Vagina (tissue), 2 donors: ENCODE measurements at regions not wholly inside any gene's neighbourhood (a gene's known extent, or its start where the extent isn't known, plus 50 kb on each side); places are given as distances from the start of the nearest gene placed in this dataset.

Source experiments
- DNase-seq, 2 donors: peaks; one replicate each; pipeline ENCODE4 v3.0.0-alpha.2; 2017; ENCODE audit errors: extremely low spot score in 2 of 2
- H3K27ac ChIP-seq: fragments of 200-600 bp; sonication (generic); one replicate; pipeline ENCODE4 v1.5.1; 2019
- H3K27me3 ChIP-seq: fragments of 200-600 bp; sonication (generic); one replicate; pipeline ENCODE4 v1.5.1; 2019
- H3K36me3 ChIP-seq, 2 donors: fragments of 200-600 bp; sonication (generic); one replicate each; pipeline ENCODE4 v1.5.1; 2017 to 2019
- H3K4me1 ChIP-seq: fragments of 200-600 bp; sonication (generic); one replicate; pipeline ENCODE4 v1.5.1; 2019
- H3K4me3 ChIP-seq, 2 donors: fragments of 200-600 bp; sonication (generic); 1 replicate in 1 of 2; 2 replicates in 1 of 2; pipeline ENCODE4 v1.5.1; 2016 to 2019
- H3K9me3 ChIP-seq: fragments of 200-600 bp; sonication (generic); one replicate; pipeline ENCODE4 v1.5.1; 2019
- CTCF ChIP-seq, 3 experiments: fragments of 450-650 bp in 2 of 3; fragments of 200-600 bp in 1 of 3; sonication (generic) in 1 of 3; IDR thresholded peaks; one replicate each; pipeline ENCODE4 v1.5.1; 2017 to 2019; ENCODE audit warnings: antibody characterized with exemption in 3 of 3, mild to moderate bottlenecking in 2 of 3, moderate library complexity in 2 of 3
- POLR2A ChIP-seq, 2 donors: fragments of 450-650 bp; IDR thresholded peaks; one replicate each; pipeline ENCODE4 v1.6.1; 2017; ENCODE audit warnings: antibody characterized with exemption in 2 of 2, mild to moderate bottlenecking in 2 of 2, moderate library complexity in 2 of 2
- POLR2AphosphoS5 ChIP-seq, 2 donors: sonication (generic); formaldehyde crosslinking; IDR thresholded peaks; one replicate each; pipeline ENCODE4 v1.9.0; 2017; ENCODE audit warnings: antibody characterized with exemption in 2 of 2, mild to moderate bottlenecking in 2 of 2, low read depth in 1 of 2; ENCODE audit not compliant: insufficient read depth in 1 of 2
- intact Hi-C: fragments of 100-400 bp; cut with DNase I; formaldehyde crosslinking; loops from one replicate; pipeline ENCODE4 v1.15.1; 2023

- H3K27ac ChIP-seq: no peak overlapping the region
- H3K36me3 ChIP-seq: no peaks in the 10 kb centered on the region
- no peaks in the 10 kb centered on the region for H3K27me3 ChIP-seq
- H3K4me1 ChIP-seq: no peaks in the 10 kb centered on the region
- intact Hi-C loops: loop anchor here (5.0 kb wide), 1 partner anchor 610 kb away; no protein-coding TSS in a partner anchor
- no peaks in the 10 kb centered on the region for H3K9me3 ChIP-seq
- no peak for DNase-seq
- TF ChIP-seq CTCF (IDR thresholded peaks at IDR 0.05) (peak; percentile 22 to 74 (median 70)), POLR2AphosphoS5 (IDR thresholded peaks at IDR 0.05; ENCODE audit: insufficient read depth in 1 of 2, low read depth in 1 of 2) (peak in 1 of 2 donors; percentile 76), POLR2A (IDR thresholded peaks at IDR 0.05) (no peak)
- no peak overlapping the region for H3K4me3 ChIP-seq
These were observed 67.7 kb upstream of the L3MBTL4 start for GRCh38 chr18:6482198-6482977.

- H3K9me3 ChIP-seq: no peaks in the 10 kb centered on the region
- no peak overlapping the region for H3K27ac ChIP-seq
- no peaks in the 10 kb centered on the region for H3K36me3 ChIP-seq
- intact Hi-C loops: loop anchor here (5.0 kb wide), 1 partner anchor 612 kb away; no protein-coding TSS in a partner anchor
- H3K27me3 ChIP-seq: no peaks in the 10 kb centered on the region
- H3K4me1 ChIP-seq: no peaks in the 10 kb centered on the region
- no peak overlapping the region for H3K4me3 ChIP-seq
- DNase-seq: no peak
- TF ChIP-seq CTCF (IDR thresholded peaks at IDR 0.05) (no peak), POLR2AphosphoS5 (IDR thresholded peaks at IDR 0.05; ENCODE audit: insufficient read depth in 1 of 2, low read depth in 1 of 2) (no peak), POLR2A (IDR thresholded peaks at IDR 0.05) (no peak)
These were observed 69.9 kb upstream of the L3MBTL4 start for GRCh38 chr18:6484659-6485058.

GRCh38 chr18:6486313-6486712 lies 71.6 kb upstream of the L3MBTL4 start:
- Histone ChIP-seq H3K4me1 (no peaks in the 10 kb centered on the region), H3K27me3 (no peaks in the 10 kb centered on the region), H3K36me3 (no peaks in the 10 kb centered on the region), H3K27ac (no peak overlapping the region), H3K4me3 (no peak overlapping the region), H3K9me3 (no peaks in the 10 kb centered on the region)
- TF ChIP-seq POLR2A (IDR thresholded peaks at IDR 0.05) (no peak), CTCF (IDR thresholded peaks at IDR 0.05) (no peak), POLR2AphosphoS5 (IDR thresholded peaks at IDR 0.05; ENCODE audit: insufficient read depth in 1 of 2, low read depth in 1 of 2) (no peak)
- intact Hi-C loops: no loop called here
- DNase-seq: no peak

- intact Hi-C loops: no loop called here
- H3K9me3 ChIP-seq: no peaks in the 10 kb centered on the region
- no peak overlapping the region for H3K27ac ChIP-seq
- no peak for DNase-seq
- H3K4me1 ChIP-seq: no peaks in the 10 kb centered on the region
- no peak for TF ChIP-seq POLR2AphosphoS5 (IDR thresholded peaks at IDR 0.05; ENCODE audit: insufficient read depth in 1 of 2, low read depth in 1 of 2)
- no peak overlapping the region for H3K4me3 ChIP-seq
- H3K36me3 ChIP-seq: no peaks in the 10 kb centered on the region
- no peaks in the 10 kb centered on the region for H3K27me3 ChIP-seq
These were observed 72.2 kb upstream of the L3MBTL4 start for GRCh38 chr18:6486764-6487426.

GRCh38 chr18:6487968-6488367 lies 73.3 kb upstream of the L3MBTL4 start:
- H3K4me1 ChIP-seq: no peaks in the 10 kb centered on the region
- intact Hi-C loops: no loop called here
- no peaks in the 10 kb centered on the region for H3K27me3 ChIP-seq
- no peak for DNase-seq
- H3K9me3 ChIP-seq: no peaks in the 10 kb centered on the region
- no peak overlapping the region for H3K27ac ChIP-seq
- H3K4me3 ChIP-seq: no peak overlapping the region
- no peaks in the 10 kb centered on the region for H3K36me3 ChIP-seq
- TF ChIP-seq POLR2A (IDR thresholded peaks at IDR 0.05): no peak
- no peak for TF ChIP-seq CTCF (IDR thresholded peaks at IDR 0.05)
- TF ChIP-seq POLR2AphosphoS5 (IDR thresholded peaks at IDR 0.05; ENCODE audit: insufficient read depth in 1 of 2, low read depth in 1 of 2): no peak
